Islet of Langerhans (tissue), 1 donor: ENCODE measurements at regions not wholly inside any gene's neighbourhood (a gene's known extent, or its start where the extent isn't known, plus 50 kb on each side); places are given as distances from the start of the nearest gene placed in this dataset.

Experiments used
- FAIRE-seq: peaks from one replicate; lab custom pipeline; 2011; peaks lifted over from hg19 to GRCh38; lab: Jason Lieb, UNC

DNA sequence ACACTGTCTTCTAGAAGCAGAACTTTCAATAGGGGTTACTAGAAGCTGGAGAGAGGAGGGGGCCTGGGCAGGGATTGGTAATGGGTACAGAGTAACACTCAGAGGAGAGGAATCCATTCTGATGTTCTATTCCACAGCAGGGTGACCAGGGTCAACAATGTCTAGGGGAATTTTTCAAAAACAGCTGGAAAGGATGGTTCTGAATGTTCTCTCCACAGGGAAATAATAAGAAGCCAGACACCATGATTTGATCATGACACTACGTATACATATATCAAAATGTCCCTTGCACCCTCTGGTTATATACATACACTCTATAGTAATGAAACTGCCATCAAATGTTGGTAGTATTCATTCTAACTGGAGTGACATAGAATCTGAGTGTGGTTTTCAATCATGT lies 111.2 kb upstream of the TOP3B start:
- no peak for FAIRE-seq

DNA sequence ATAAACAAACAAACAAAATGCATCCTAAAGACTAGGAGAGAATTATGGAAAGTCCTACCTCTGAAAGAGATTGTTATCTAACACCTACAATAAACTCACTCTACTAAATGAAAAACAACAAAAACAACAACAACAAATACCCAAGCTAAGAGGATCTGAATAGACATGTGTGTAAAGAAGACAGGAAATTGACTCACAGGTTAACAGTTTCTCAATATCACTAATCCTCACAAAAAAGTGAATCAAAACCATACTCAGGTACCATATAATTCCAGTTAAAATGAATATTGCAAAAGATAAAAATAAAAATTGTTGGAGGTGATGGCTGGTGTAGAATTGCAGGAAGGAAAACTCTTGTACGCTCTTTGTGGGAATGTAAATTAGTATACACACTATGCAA lies 110.4 kb upstream of the TOP3B start:
- FAIRE-seq: no peak

DNA sequence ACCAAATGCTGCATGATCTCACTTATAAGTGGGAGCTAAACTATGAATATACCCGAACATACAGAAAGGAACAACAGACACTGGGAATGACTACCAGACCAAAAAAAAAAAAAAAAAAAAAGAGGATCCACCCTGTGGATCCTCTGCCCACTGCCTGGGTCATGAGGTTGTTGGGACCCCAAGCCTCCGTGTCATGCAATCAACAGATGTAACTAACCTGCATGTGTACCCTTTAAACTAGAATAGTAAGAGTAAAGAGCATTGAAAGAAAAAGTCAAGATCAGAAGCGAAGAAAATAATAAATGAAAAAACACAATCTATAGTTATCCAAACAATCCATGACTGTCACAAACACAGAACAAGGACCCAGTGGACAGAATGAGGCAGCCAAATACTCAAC lies 109.5 kb upstream of the TOP3B start:
- FAIRE-seq: no peak

DNA sequence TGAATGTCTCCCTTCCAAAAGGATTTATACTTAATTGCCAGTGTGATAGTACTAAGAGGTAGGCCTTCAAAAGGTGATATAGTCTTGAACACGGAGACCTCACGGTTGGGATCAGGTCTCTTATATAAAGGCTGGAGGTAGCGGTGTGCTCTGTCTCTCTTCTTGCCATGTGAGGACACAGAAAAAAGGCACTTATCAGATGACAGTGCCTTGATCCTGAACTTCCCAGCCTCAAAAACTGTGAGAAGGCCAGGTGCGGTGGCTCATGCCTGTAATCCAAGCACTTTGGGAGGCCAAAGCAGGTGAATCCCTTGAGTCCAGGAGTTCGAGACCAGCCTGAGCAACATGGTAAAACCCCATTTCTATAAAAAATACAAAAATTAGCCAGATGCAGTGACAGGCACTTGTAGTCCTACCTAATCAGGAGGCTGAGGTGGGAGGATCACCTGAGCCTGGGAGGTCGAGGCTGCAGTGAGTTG lies 108.9 kb upstream of the TOP3B start:
- no peak for FAIRE-seq

DNA sequence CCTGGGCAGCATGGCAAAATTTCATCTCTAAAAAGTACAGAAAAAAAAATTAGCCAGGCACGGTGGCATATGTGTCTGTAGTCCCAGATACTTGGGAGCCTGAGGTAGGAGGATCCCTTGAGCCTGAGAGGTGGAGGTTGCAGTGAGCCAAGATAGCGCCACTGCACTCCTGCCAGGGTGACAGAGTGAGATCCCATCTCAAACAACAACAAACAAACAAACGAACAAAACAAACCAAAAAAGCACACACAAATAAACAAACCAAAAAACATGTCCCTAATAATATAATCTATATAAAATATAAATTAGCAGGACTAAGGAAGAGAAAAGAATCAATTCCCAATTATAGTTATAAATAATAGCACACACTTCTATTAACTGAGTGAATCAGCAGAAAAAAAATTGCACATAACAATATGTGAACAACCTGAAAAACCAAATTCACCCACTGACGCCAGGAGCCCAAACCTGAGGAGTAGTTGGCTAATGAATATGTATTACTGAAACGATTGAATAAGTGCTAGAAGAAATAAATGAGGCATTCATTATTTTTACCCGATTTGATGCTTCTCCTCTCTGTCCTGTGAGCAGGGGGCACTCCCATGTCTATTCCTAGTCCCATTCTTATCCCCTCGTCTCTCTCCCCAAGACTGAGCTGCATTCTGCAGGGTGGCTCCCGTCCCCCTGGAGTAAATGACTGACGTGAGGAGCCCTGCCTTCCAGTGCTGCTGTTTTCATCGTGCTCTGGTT lies 108.2 kb upstream of the TOP3B start:
- FAIRE-seq: no peak

DNA sequence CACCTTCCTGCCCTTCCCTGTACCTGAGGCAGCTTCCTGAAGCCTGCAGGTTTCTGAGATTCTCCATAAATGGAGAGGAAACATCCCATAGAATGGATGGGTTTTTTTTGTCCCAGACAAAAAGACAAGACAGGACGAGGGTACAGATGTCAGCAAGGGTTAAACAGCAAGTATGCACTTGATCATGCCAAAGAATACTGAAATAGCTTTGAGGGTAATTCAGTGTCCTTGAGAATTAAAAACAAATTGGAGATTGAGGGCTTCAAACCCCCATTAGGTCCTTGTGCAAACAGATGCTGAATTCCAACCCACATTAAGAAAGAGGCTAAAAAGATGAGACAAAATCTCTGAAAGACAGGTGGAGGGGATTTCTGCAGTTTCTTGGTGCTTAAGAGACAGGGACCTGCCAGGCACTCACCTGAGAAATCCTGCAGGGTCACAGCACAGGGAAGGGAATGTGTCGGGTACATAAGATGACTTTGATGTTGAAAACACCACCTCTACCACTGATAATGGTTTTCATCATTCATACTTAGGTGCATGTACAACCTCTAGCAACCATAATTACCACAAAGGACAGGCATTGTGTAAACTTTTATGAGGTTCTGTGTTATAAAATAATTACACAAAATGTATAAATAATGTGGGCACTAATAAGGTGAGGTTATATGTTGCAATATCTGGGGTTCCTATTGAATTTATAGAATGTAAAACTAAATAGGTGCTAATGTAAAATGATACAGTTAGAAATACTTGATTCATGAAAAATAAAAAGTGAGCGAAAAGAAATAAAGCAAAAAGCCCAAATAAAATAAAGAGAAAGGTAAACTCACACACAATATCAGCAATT lies 107.1 kb upstream of the TOP3B start:
- FAIRE-seq: no peak

DNA sequence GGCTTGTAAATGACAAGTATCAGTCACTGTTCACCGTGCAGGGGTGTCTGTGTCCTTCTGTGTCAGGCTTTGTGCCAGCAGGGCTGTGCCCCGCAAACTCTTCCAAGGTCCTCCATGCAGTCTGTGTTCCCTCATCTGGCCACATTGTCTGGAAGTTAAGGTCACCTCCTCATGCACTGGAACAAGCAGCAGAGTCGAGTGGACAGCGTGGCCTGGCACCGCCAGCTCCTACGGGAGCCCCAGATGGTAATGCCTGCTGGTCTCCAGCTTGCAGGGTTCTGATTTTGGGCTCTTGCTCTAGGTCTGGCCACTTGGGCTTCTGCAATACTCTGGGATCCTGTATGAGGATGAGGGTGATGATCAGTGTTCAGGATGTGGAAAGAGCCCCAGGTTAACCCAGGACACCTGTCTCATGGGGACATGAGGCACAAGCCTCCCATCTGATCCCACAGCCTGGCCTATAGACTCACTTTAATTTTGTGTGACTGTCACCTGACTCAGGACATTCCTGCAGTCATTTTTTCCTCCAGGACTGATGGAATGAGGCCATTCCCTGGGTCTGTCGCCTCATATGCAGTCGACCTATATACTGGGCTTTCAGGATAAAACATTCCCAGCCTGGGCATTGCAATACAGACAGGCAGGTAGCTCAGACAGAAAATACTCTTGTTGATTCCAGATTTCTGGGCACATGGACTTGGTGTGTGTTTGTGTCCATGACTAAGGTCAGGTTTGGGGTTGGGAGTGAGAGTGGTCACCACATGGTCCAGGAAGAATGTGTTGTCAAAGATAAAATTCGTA lies 106.3 kb upstream of the TOP3B start:
- no peak for FAIRE-seq

DNA sequence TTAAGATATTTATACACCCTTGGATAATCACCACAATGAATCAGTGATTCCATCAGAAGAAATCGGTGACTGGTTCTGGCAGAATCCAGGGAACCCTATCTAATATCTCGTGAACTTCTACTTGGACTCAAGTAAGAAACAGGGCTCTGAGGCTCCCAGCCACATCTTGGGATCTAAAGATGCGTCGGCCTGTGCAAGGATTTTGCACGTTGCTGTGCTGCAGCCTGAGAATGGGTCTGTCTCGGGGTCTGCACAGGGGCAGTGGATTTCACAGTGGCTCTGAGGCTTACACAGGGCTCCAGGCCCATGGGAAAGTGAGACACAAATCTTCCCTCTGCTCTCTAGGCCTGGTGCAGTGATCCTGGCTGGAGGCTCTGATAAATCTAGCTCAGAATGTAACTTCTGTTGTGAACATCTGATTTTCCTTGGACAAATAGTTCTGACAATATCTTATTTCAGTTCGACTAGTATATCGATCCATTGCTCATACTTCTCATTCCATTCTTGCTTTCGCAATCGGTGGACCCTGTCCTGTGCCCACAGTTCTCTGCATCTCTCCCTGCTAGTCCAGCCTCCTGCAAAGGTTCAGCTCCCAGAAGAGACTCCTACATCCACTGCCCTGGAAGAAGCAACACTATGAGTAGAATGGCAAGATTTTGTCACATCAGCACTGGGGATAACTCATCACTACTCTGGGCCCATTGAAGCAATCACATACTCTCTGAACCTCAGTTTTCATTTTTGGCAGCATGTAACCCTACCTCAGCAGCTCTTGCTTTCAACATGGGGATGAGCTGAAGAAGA lies 105.5 kb upstream of the TOP3B start:
- no peak for FAIRE-seq

DNA sequence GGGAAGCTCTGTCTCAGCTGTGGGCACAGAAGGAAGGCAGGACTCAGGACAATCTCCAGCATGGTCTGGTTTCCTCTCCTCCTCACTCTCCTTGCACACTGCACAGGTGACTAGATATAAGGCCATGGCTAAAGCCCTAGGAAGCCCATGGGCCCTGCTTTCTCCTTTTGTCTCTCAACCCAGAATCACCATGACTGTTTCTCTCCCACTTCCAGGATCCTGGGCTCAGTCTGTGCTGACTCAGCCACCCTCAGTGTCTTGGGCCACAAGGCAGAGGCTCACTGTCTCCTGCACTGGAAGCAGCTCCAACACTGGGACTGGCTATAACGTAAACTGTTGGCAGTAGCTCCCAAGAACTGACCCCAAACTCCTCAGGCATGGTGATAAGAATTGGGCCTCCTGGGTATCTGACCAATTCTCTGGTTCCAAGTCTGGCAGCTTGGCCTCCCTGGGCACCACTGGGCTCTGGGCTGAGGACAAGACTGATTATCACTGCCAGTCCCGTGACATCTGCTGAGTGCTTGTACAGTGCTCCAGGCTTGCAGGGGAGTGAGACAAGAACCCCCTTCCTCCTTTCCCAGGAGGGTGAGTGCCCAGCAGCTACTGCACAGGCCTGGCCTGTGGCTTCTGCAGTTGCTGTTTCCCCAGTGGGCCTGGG lies 104.0 kb upstream of the TOP3B start:
- no peak for FAIRE-seq

DNA sequence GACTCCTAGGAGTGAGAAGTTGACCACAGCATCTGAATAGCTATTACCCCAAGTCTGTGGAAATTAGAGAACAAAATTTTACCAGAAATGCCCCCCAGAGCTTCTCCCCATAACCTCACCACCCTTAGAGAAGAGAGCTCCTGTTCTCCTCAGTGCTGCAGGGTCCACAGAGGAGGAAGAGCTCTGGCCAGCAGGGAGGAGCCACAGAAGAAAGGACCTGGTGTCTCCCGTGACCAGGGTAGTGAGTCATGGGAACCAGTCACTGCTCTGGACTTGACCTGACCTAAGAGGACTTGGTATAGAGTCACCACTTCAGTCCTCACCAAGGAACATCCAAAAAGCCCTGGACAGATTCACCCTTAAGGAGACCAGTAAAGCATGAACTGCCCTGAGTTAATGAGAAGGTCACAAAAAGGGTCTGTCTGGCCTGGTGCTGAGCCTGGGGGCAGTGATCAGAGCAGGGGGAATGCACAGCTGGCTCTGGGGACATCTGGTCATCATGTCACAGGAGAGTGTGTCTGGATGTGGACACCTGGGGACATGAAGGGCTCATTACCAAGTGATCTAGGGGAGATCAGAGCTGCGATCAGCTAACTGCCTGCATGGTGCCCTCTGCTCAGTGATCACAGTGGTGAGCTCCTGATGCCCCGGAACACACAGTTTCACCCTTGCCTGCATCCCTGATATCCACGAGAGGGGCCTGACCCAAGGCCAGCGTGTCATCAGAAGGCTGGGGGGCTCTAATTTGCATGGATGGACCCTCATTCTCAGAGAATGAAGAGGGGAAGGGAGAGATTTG lies 103.3 kb upstream of the TOP3B start:
- no peak for FAIRE-seq

DNA sequence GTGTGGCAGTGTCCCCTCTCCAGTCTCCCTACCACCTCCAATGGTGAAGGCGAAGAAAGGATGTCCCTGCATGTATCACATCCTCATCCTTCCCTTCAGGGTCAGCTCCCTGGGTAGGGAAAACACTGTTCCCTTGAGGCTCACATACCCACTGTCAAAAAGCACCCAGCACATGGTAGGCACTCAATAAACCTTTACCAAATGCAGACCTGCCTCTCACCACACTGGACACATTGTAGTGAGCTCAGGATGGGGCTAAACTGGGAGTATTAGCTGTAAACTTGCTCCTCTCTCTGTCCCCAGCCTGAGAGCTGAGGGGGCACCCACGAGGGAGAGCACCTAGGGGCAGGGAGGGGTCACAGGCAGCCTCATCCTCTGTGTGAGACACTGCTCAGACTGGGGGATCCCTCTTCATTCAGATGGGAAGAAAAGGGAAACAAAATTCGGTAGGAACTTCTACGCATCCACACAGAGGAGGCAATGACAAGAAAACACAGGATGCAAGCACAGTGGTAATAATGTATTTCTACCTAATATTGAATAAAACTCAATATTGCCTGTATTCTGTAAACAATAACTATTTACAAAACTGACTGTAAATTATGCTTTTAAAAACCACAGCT lies 101.6 kb upstream of the TOP3B start:
- no peak for FAIRE-seq

DNA sequence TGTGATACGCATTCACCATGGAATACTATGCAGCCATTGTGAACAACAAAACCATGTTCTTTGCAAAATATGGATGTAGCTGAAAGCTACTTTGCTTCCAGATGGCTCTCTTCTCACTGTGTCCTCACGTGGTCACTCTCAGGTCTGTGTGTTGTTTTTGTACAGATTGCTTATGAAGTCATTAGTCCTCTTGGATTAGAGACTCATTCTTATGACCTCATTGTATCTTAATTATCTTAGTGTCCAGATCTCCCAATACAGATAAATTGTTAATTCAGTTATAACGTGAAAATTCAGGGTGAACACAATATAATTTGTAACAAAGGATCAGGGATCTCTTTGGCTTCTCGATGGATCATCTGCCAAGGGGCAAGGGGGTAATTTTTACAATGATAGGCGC lies 100.4 kb upstream of the TOP3B start:
- FAIRE-seq: no peak

DNA sequence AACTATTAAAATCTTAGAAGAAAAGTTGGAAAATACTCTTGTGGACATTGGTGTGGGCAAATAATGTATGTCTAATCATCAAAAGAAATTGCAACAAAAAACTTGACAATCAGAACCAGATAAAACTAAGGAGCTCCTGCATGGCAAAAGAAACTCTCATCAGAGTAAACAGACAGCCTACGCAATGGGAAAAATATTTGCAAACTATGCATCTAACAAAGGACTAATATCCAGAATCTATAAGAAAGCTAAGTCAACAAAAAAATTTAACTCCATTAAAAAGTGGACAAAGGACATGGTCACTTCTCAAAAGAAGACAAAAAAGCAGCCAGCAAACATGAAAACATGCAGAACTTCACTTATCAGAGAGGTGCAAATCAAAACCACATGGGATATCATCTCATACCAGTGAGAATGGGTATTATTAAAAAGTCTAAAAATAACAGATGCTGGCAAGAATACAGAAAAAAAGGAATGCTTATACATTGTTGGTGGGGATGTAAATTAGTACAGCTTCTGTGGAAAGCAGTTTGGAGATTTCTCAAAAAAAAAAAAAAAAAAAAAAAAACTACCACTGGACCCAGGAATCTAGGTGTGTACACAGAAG lies 99.7 kb upstream of the TOP3B start:
- no peak for FAIRE-seq

DNA sequence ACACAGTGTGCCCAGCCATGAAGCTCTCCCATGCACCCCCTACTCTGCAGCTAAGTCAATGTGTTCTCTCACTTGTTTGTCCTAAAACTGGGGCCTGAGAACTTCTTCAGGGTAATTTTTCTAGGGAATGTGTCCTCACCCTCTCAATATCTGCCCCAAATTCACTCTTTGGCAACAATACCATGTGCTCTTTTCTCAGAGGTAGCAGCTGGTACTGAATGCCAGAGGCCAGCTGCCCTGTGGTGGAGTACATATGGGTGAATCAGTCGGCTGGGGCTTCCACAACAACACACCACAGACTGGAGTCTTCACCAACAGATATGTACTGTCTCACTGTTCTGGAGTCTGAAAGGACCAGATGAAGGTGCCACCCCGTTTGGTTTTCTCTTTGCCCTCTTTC lies 97.7 kb upstream of the TOP3B start:
- no peak for FAIRE-seq

DNA sequence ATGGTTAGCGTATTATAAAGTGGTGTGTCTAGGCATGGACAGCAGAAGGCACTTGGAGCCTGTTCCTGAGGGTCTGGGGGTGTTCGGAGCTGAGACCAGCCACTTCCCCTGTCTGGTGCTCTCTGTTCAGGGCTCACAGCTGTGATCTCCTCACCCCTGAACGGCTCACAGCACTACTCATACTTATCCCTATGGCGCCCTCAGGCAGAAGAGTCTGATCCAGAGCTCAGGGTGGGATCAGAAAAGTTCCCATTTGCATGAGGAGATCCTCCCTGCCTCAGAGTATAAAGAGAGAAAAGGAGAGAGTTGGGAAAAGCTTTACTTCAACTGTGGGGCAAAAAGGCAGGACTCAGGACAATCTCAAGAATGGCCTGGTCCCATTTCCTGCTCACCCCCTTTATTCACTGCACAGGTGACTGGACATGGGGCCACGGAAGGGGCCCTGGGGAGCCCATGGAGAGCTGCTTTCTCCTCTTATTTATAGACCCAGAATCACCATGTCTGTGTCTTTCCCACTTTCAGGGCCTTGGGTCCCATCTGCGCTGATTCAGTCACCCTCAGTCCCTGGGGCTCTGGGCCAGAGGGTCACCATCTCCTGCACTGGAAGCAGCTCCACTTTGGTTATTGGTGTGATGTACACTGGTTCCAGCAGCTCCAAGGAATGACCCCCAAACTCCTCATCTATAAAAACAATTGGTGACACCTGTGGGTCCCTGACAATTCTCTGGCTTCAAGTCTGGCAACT lies 97.0 kb upstream of the TOP3B start:
- FAIRE-seq: no peak

DNA sequence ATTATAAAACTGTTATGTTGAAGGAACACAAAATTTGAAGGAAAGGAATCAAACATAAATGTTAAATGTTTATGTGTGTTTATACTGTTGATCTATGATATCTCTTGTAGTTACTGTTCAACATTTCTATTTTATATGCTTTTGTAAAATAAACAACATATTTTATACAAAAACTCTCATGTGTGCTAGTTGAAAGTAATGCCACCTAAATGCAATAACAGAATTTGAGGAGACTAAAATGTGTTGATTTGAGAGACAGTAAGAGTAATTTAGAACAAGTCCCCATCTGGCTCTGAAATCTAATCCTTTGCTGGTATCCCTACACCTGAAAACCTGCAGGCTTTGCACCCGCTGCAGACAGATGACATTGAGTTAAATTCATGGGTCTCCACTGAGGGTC lies 95.7 kb upstream of the TOP3B start:
- no peak for FAIRE-seq

DNA sequence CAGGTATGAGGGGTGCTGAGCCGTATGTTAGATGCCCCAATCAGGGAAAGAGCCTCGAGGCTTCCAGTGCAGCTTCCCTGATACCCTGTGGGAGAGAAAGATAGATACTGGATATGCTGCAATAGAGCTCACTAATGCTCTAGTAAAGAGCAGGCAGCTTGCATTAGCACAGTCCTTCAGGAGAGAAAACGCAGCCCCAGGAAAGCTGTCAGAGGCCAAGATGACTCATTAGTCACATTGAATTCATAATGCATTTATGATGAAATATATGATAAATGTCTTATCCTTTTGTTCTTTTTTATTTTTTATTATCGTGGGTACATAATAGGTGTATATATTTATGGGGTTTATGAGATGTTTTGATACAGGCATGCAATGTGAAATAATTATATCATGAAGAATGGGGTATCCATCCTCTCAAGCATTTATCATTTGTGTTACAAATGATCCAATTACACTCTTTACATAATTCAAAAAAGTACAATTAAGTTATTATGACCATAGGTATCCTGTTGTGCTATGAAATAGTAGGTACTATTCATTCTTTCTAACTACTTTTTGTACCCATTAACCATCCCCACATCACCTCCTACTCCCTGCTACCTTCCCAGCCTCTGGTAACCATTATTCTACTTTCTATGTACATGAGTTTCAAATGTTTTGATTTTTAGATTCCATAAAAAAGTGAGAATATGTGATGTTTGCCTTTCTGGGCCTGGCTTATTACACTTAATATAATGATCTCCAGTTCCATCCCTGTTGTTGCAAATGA lies 94.5 kb upstream of the TOP3B start:
- FAIRE-seq: no peak

DNA sequence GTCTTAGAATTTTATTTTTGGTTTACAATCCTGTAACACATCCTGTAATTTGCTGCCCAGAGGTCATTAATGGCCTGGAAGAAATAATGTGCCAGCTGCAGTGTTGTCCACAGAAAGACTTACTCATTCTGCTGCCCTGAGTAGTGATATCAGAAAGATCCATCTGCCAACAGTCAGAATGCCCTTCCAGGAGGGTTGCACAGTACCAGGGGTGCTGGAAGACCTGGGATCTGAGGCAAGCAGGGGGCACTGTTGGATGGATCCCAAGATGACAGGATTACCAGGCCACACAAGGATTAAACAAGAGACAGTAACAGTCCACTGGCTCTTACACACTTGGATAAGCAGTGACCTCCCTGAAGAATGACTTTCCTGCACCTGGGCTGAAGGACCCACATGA lies 93.8 kb upstream of the TOP3B start:
- FAIRE-seq: no peak
